ENCODE measurements at regions not wholly inside any gene's neighbourhood (a gene's known extent, or its start where the extent isn't known, plus 50 kb on each side); places are given as distances from the start of the nearest gene placed in this dataset.

DNA sequence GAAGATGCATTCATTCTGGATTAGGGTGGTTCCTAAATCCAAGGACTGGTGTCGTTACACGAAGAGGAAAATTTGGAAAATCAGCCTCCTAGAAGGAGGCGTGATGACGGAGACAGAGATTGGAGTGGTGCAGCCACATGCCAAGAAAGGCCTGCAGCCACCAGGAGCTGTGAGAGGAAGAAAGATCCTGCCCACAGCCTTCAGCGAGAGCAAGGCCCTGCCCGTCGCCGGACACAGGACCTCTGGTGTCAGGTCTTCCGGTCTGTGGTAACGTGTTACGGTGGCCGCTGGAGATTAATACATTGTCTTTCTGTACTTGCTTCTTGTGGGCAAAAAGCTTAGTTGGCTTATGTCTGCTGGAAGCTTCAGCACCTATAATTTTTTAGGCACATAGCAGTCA, 1045.8 kb downstream of the BRD1 start:
- TF ChIP-seq, protein P1, sequence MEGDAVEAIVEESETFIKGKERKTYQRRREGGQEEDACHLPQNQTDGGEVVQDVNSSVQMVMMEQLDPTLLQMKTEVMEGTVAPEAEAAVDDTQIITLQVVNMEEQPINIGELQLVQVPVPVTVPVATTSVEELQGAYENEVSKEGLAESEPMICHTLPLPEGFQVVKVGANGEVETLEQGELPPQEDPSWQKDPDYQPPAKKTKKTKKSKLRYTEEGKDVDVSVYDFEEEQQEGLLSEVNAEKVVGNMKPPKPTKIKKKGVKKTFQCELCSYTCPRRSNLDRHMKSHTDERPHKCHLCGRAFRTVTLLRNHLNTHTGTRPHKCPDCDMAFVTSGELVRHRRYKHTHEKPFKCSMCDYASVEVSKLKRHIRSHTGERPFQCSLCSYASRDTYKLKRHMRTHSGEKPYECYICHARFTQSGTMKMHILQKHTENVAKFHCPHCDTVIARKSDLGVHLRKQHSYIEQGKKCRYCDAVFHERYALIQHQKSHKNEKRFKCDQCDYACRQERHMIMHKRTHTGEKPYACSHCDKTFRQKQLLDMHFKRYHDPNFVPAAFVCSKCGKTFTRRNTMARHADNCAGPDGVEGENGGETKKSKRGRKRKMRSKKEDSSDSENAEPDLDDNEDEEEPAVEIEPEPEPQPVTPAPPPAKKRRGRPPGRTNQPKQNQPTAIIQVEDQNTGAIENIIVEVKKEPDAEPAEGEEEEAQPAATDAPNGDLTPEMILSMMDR (IDR thresholded peaks at IDR 0.05), result no peak
- no peak for TF ChIP-seq POLR2AphosphoS5 (IDR thresholded peaks at IDR 0.05; ENCODE audit: low read depth, low read length)
- TF ChIP-seq, protein P2, sequence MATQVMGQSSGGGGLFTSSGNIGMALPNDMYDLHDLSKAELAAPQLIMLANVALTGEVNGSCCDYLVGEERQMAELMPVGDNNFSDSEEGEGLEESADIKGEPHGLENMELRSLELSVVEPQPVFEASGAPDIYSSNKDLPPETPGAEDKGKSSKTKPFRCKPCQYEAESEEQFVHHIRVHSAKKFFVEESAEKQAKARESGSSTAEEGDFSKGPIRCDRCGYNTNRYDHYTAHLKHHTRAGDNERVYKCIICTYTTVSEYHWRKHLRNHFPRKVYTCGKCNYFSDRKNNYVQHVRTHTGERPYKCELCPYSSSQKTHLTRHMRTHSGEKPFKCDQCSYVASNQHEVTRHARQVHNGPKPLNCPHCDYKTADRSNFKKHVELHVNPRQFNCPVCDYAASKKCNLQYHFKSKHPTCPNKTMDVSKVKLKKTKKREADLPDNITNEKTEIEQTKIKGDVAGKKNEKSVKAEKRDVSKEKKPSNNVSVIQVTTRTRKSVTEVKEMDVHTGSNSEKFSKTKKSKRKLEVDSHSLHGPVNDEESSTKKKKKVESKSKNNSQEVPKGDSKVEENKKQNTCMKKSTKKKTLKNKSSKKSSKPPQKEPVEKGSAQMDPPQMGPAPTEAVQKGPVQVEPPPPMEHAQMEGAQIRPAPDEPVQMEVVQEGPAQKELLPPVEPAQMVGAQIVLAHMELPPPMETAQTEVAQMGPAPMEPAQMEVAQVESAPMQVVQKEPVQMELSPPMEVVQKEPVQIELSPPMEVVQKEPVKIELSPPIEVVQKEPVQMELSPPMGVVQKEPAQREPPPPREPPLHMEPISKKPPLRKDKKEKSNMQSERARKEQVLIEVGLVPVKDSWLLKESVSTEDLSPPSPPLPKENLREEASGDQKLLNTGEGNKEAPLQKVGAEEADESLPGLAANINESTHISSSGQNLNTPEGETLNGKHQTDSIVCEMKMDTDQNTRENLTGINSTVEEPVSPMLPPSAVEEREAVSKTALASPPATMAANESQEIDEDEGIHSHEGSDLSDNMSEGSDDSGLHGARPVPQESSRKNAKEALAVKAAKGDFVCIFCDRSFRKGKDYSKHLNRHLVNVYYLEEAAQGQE (IDR thresholded peaks at IDR 0.05; ENCODE audit: insufficient read depth in 1 of 2, low read depth in 2 of 2, low read length in 1 of 2), result no peak
- TF ChIP-seq TCF7L2 (IDR thresholded peaks at IDR 0.05; ENCODE audit: low read depth, low read length), result no peak

Data from Panc1 (cell line).